ENCODE measurements at regions not wholly inside any gene's neighbourhood (a gene's known extent, or its start where the extent isn't known, plus 50 kb on each side); places are given as distances from the start of the nearest gene placed in this dataset.

DNA sequence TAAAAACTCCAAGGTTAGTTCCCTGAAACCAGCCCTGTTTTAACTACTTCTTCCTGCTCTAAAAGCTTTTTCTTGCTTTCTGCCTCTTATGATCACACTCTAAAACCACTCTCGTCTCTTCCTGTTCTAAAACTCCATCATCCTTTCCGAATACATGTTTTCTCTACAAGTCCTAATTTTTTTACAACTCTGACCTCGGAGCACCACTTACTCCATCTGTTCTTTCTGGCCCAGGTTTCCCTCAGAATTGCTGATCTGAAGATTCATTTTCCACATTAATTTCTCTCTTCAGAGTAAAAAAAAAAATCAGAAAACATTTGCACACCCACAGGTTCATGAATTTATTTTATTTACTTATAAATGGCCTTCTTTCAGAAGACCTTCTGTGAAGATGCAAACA is 265.7 kb upstream of the CADM1 start:
- TF ChIP-seq, protein P1, sequence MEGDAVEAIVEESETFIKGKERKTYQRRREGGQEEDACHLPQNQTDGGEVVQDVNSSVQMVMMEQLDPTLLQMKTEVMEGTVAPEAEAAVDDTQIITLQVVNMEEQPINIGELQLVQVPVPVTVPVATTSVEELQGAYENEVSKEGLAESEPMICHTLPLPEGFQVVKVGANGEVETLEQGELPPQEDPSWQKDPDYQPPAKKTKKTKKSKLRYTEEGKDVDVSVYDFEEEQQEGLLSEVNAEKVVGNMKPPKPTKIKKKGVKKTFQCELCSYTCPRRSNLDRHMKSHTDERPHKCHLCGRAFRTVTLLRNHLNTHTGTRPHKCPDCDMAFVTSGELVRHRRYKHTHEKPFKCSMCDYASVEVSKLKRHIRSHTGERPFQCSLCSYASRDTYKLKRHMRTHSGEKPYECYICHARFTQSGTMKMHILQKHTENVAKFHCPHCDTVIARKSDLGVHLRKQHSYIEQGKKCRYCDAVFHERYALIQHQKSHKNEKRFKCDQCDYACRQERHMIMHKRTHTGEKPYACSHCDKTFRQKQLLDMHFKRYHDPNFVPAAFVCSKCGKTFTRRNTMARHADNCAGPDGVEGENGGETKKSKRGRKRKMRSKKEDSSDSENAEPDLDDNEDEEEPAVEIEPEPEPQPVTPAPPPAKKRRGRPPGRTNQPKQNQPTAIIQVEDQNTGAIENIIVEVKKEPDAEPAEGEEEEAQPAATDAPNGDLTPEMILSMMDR (IDR thresholded peaks at IDR 0.05): no peak
- TF ChIP-seq POLR2A (IDR thresholded peaks at IDR 0.05): no peak

Data from esophagus squamous epithelium (tissue), 4 donors.